ENCODE measurements at regions not wholly inside any gene's neighbourhood (a gene's known extent, or its start where the extent isn't known, plus 50 kb on each side); places are given as distances from the start of the nearest gene placed in this dataset.

GRCh38 chr21:26405071-26405470 is 168.0 kb downstream of the CYYR1 start:
- no peak for ATAC-seq (ENCODE audit: low FRiP score in 2 of 2)

DNA sequence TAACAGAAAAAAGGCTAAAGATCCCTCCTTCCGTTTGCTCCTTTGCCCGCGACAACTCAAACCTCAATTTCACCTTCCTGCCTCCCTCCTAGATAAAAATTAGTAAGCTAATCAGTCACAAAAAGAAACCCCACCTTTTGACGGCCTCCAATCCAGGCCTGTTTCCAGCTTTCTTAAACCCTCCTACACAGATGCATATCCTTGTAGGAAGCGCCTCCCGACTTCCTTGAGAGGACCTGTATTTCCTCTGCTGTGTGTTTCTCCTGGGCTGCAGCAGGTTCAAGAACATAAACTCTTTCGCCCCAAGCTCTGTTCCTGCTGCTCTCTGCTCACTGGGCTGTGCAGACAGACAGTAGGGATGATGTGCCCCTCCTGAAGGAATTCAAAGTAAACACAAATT is 168.8 kb downstream of the CYYR1 start:
- Histone ChIP-seq H3K4me1 (peaks cover 0 to 4% (median 0%) of the 10 kb centered on the region in 4 donors), H3K4me3 (no peak overlapping the region), H3K27me3 (no peaks in the 10 kb centered on the region), H3K9me3 (no peaks in the 10 kb centered on the region), H3K27ac (no peak overlapping the region), H3K36me3 (no peaks in the 10 kb centered on the region)
- 90% methylated on average over 7 of the region's 7 CpGs for WGBS, 2 donors
- TF ChIP-seq EP300 (IDR thresholded peaks at IDR 0.05) = no peak
- no peak for ATAC-seq (ENCODE audit: low FRiP score in 2 of 2)
- no peak for DNase-seq

More at GRCh38 chr21:26405071-26405470, 168.0 kb downstream of the CYYR1 start:
- Histone ChIP-seq H3K9me3 (no peaks in the 10 kb centered on the region), H3K27me3 (no peaks in the 10 kb centered on the region), H3K27ac (no peak overlapping the region), H3K4me3 (no peak overlapping the region), H3K4me1 (peaks cover 0 to 4% (median 0%) of the 10 kb centered on the region in 4 donors), H3K36me3 (no peaks in the 10 kb centered on the region)
- TF ChIP-seq CTCF (IDR thresholded peaks at IDR 0.05) = no peak
- TF ChIP-seq POLR2AphosphoS5 (IDR thresholded peaks at IDR 0.05) = no peak
- no peak for TF ChIP-seq EP300 (IDR thresholded peaks at IDR 0.05)
- no peak for TF ChIP-seq POLR2A (IDR thresholded peaks at IDR 0.05)
- no peak for DNase-seq
- WGBS, 2 donors = 61 to 66% methylated on average over 4 of the region's 4 CpGs

DNA sequence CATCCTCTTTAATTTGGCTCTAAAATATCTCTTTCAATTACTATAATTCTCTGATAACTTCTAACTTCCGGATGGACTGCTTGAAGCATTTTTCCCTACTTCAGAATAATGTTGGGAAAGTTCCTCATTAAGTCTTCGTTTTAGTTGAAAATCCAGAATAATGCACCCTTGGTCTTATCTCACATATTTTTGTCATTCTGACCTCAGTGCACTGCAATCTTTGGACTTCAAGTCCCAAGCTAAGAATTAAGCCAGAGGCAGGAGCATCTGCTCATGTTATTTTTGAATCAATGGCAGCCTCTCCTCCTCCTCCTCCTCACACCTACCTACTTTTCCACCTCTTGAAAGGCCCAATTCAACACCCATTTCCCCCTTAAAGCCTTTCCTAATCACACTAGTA is 169.8 kb downstream of the CYYR1 start:
- ATAC-seq (ENCODE audit: low FRiP score in 2 of 2) = no peak
- no peaks in the 10 kb centered on the region for H3K9me3 ChIP-seq
- no peak overlapping the region for H3K27ac ChIP-seq
- no peak for DNase-seq
- H3K4me1 ChIP-seq = peaks cover 0 to 4% (median 0%) of the 10 kb centered on the region in 4 donors
- no peak overlapping the region for H3K4me3 ChIP-seq
- TF ChIP-seq CTCF (IDR thresholded peaks at IDR 0.05) = no peak
- TF ChIP-seq POLR2AphosphoS5 (IDR thresholded peaks at IDR 0.05) = no peak
- no peak for TF ChIP-seq EP300 (IDR thresholded peaks at IDR 0.05)
- no peak for TF ChIP-seq POLR2A (IDR thresholded peaks at IDR 0.05)
- 85% methylated on average over 2 of the region's 2 CpGs for WGBS, 2 donors
- no peaks in the 10 kb centered on the region for H3K36me3 ChIP-seq
- no peaks in the 10 kb centered on the region for H3K27me3 ChIP-seq

GRCh38 chr21:26397545-26397944 is 175.5 kb downstream of the CYYR1 start:
- no peak overlapping the region for H3K4me3 ChIP-seq
- no peak overlapping the region for H3K27ac ChIP-seq
- DNase-seq (no peak), ATAC-seq (ENCODE audit: low FRiP score in 2 of 2) (no peak)
- no peaks in the 10 kb centered on the region for H3K36me3 ChIP-seq
- no peaks in the 10 kb centered on the region for H3K27me3 ChIP-seq
- H3K4me1 ChIP-seq = no peaks in the 10 kb centered on the region
- TF ChIP-seq CTCF (IDR thresholded peaks at IDR 0.05) = no peak
- no peaks in the 10 kb centered on the region for H3K9me3 ChIP-seq

DNA sequence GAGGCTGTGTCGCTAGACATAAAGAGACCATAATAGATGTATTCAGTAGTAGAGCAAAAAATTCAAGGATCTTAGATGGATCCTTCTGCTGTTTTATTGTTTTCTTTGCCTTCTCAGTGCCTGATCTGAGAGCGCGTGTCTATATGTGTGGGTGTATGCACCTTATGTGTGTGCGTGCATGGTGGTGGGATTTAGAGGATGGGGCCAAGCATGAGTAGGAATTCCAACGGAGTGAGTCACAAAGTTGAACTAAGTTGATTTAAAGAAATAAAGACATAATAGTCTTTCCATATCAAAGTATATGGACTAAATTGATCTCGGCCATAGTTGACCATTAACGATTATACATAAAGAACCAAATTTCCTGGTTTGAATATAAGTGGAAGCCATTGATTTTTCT is 178.7 kb downstream of the CYYR1 start:
- TF ChIP-seq EP300 (IDR thresholded peaks at IDR 0.05) (no peak), POLR2A (IDR thresholded peaks at IDR 0.05) (no peak), CTCF (IDR thresholded peaks at IDR 0.05) (no peak), POLR2AphosphoS5 (IDR thresholded peaks at IDR 0.05) (no peak)
- no peaks in the 10 kb centered on the region for H3K9me3 ChIP-seq
- no peaks in the 10 kb centered on the region for H3K36me3 ChIP-seq
- DNase-seq = no peak
- H3K27me3 ChIP-seq = no peaks in the 10 kb centered on the region
- ATAC-seq (ENCODE audit: low FRiP score in 2 of 2) = no peak
- H3K4me3 ChIP-seq = no peak overlapping the region
- no peak overlapping the region for H3K27ac ChIP-seq
- 96 to 97% methylated on average over 7 of the region's 7 CpGs for WGBS, 2 donors
- H3K4me1 ChIP-seq = no peaks in the 10 kb centered on the region
